AG10803 (cell line): ENCODE measurements at regions not wholly inside any gene's neighbourhood (a gene's known extent, or its start where the extent isn't known, plus 50 kb on each side); places are given as distances from the start of the nearest gene placed in this dataset.

Experiments used
- DNase-seq: peaks from one replicate; pipeline ENCODE4 v3.0.0; 2010; ENCODE audit warnings: low read depth
- H3K4me3 ChIP-seq: 2 replicates; pipeline ENCODE4 v1.5.1; 2011; ENCODE audit warnings: mild to moderate bottlenecking, low read length, control low read depth
- TF ChIP-seq, protein P1 (sequence below): conservative IDR thresholded peaks from 2 replicates; pipeline ENCODE4 v1.5.1; 2011; ENCODE audit warnings: mild to moderate bottlenecking, low read length, control low read depth, inconsistent platforms

DNA sequence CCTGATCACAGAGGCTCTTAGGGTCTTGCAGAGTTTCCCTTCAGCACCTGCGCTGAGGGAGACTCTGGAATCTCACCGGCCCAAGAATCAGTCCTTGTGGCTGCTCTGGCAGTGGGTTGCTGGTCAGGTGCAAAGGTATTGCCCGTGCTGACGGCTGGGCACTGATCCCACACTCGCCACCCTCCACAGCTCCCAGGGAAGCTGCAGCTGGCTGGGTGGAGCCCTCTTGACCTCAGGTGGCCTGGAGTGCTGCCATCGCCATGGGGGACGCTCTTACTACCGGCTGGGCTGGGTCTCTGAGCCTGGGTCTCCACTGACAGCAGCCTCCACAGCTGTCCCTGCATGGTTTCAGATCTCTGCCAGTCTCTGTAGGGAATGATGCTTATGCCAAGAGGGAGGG lies 52.6 kb upstream of the EPHB3 start:
- H3K4me3 ChIP-seq: no peak overlapping the region
- TF ChIP-seq, protein P1, sequence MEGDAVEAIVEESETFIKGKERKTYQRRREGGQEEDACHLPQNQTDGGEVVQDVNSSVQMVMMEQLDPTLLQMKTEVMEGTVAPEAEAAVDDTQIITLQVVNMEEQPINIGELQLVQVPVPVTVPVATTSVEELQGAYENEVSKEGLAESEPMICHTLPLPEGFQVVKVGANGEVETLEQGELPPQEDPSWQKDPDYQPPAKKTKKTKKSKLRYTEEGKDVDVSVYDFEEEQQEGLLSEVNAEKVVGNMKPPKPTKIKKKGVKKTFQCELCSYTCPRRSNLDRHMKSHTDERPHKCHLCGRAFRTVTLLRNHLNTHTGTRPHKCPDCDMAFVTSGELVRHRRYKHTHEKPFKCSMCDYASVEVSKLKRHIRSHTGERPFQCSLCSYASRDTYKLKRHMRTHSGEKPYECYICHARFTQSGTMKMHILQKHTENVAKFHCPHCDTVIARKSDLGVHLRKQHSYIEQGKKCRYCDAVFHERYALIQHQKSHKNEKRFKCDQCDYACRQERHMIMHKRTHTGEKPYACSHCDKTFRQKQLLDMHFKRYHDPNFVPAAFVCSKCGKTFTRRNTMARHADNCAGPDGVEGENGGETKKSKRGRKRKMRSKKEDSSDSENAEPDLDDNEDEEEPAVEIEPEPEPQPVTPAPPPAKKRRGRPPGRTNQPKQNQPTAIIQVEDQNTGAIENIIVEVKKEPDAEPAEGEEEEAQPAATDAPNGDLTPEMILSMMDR: no peak
- no peak for DNase-seq

DNA sequence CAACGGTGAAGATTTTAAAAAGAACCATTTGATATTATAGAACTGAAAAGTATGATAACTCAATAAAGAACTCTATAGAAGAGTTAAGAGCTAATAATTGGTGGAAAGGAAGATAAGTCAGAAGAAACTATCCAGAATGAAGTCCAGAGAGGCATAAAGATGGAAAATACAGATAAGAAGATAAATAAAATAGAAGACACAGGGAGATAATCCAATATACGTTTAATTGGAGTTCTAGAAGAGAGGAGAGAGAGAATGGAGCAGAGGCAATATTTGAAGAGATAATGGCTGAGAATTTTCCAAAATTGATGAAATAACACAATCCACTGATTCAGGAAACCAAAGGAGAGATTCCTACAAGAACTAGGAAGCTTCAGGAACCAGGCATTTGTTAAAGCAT lies 49.8 kb upstream of the EPHB3 start:
- H3K4me3 ChIP-seq: no peak overlapping the region
- TF ChIP-seq, protein P1: no peak
- no peak for DNase-seq
